Tibial artery (tissue), 4 donors: ENCODE measurements at regions not wholly inside any gene's neighbourhood (a gene's known extent, or its start where the extent isn't known, plus 50 kb on each side); places are given as distances from the start of the nearest gene placed in this dataset.
A peak's percentile ranks its signal among the peaks of the same experiment; 100 is the strongest.

ENCODE experiments used
- DNase-seq, 2 donors: peaks; one replicate each; pipeline ENCODE4 v3.0.0-alpha.2; 2019
- H3K27ac ChIP-seq, 2 donors: fragments of 200-600 bp; sonication (generic) in 1 of 2; 1 replicate in 1 of 2; 2 replicates in 1 of 2; pipeline ENCODE4 v1.5.1; 2018 to 2019; ENCODE audit warnings: mild to moderate bottlenecking in 1 of 2
- H3K27me3 ChIP-seq, 2 donors: fragments of 200-600 bp; sonication (generic) in 1 of 2; one replicate each; pipeline versions ENCODE4 v1.5.1 to v1.6.0; 2016 to 2019
- H3K36me3 ChIP-seq, 3 donors: fragments of 200-600 bp; sonication (generic) in 2 of 3; one replicate each; pipeline ENCODE4 v1.5.1; 2016 to 2019; ENCODE audit warnings: mild to moderate bottlenecking in 2 of 3
- H3K4me1 ChIP-seq, 4 donors: fragments of 200-600 bp; sonication (generic) in 2 of 4; 1 replicate in 3 of 4; 2 replicates in 1 of 4; pipeline ENCODE4 v1.5.1; 2016 to 2019
- H3K4me3 ChIP-seq, 2 donors: fragments of 200-600 bp; sonication (generic) in 1 of 2; 1 replicate in 1 of 2; 2 replicates in 1 of 2; pipeline ENCODE4 v1.5.1; 2018 to 2019; ENCODE audit warnings: mild to moderate bottlenecking in 2 of 2
- H3K9me3 ChIP-seq, 3 donors: fragments of 200-600 bp; sonication (generic) in 1 of 3; one replicate each; pipeline ENCODE4 v1.5.1; 2016 to 2019
- CTCF ChIP-seq, 2 experiments: fragments of 200-600 bp in 1 of 2; fragments of 450-650 bp in 1 of 2; IDR thresholded peaks; one replicate each; pipeline ENCODE4 v1.5.1; 2017 to 2019; ENCODE audit warnings: antibody characterized with exemption in 2 of 2, mild to moderate bottlenecking in 1 of 2, moderate library complexity in 1 of 2
- intact Hi-C: fragments of 100-400 bp; cut with DNase I; formaldehyde crosslinking; loops from one replicate; pipeline ENCODE4 v1.15.0; 2023; ENCODE audit warnings: low total_unique reads

GRCh38 chr7:18421297-18422002, 74.1 kb upstream of the HDAC9 start:
- no peak for DNase-seq
- intact Hi-C loops, result no loop called here
- no peak for TF ChIP-seq CTCF (IDR thresholded peaks at IDR 0.05)
- Histone ChIP-seq H3K9me3 (no peaks in the 10 kb centered on the region), H3K4me3 (no peak overlapping the region), H3K36me3 (no peaks in the 10 kb centered on the region), H3K27ac (peak overlapping the region in 1 of 2 donors; percentile 1), H3K4me1 (peaks cover 0 to 22% (median 3%) of the 10 kb centered on the region in 4 donors), H3K27me3 (no peaks in the 10 kb centered on the region)

- H3K4me3 ChIP-seq, result no peak overlapping the region
- peaks cover 0 to 36% (median 3%) of the 10 kb centered on the region in 4 donors for H3K4me1 ChIP-seq
- no peaks in the 10 kb centered on the region for H3K9me3 ChIP-seq
- no peaks in the 10 kb centered on the region for H3K36me3 ChIP-seq
- DNase-seq, result no peak
- intact Hi-C loops, result no loop called here
- H3K27me3 ChIP-seq, result no peaks in the 10 kb centered on the region
- no peak overlapping the region for H3K27ac ChIP-seq
- TF ChIP-seq CTCF (IDR thresholded peaks at IDR 0.05), result no peak
Measured at GRCh38 chr7:18425227-18425626, 70.3 kb upstream of the HDAC9 start.

- Histone ChIP-seq H3K27ac (no peak overlapping the region), H3K9me3 (no peaks in the 10 kb centered on the region), H3K4me1 (peaks cover 0 to 37% (median 3%) of the 10 kb centered on the region in 4 donors), H3K27me3 (no peaks in the 10 kb centered on the region), H3K4me3 (no peak overlapping the region), H3K36me3 (no peaks in the 10 kb centered on the region)
- intact Hi-C loops, result no loop called here
- no peak for DNase-seq
- no peak for TF ChIP-seq CTCF (IDR thresholded peaks at IDR 0.05)
Measured at GRCh38 chr7:18425838-18426445, 69.6 kb upstream of the HDAC9 start.

- H3K27ac ChIP-seq, result no peak overlapping the region
- intact Hi-C loops, result no loop called here
- no peak for DNase-seq
- no peaks in the 10 kb centered on the region for H3K27me3 ChIP-seq
- no peaks in the 10 kb centered on the region for H3K9me3 ChIP-seq
- H3K4me1 ChIP-seq, result peaks cover 0 to 31% (median 0%) of the 10 kb centered on the region in 4 donors
- no peaks in the 10 kb centered on the region for H3K36me3 ChIP-seq
- H3K4me3 ChIP-seq, result no peak overlapping the region
- TF ChIP-seq CTCF (IDR thresholded peaks at IDR 0.05), result no peak
Measured at GRCh38 chr7:18426564-18427226, 68.9 kb upstream of the HDAC9 start.

- no peak overlapping the region for H3K4me3 ChIP-seq
- no peak for TF ChIP-seq CTCF (IDR thresholded peaks at IDR 0.05)
- DNase-seq, result no peak
- intact Hi-C loops, result no loop called here
- H3K27ac ChIP-seq, result no peak overlapping the region
- H3K4me1 ChIP-seq, result peaks cover 0 to 19% (median 0%) of the 10 kb centered on the region in 4 donors
- no peaks in the 10 kb centered on the region for H3K27me3 ChIP-seq
- no peaks in the 10 kb centered on the region for H3K9me3 ChIP-seq
- no peaks in the 10 kb centered on the region for H3K36me3 ChIP-seq
Measured at GRCh38 chr7:18429547-18429946, 66.0 kb upstream of the HDAC9 start.
